K562 (cell line): ENCODE measurements at regions not wholly inside any gene's neighbourhood (a gene's known extent, or its start where the extent isn't known, plus 50 kb on each side); places are given as distances from the start of the nearest gene placed in this dataset.

ENCODE experiments used
- ATAC-seq: fragments of 200-7000 bp; cut with Tn5 transposase; 3 replicates; pipeline ENCODE4 v1.9.1; 2020; ENCODE audit warnings: moderate library complexity
- BruUV-seq: library from RNA; stranded (reverse); fragments of 400-500 nt; replicated peaks from 2 replicates; lab custom pipeline; 2021; lab: Mats Ljungman, UMichigan
- CTCF ChIA-PET: fragments of 300-600 bp; formaldehyde crosslinking; extraction: SDS; loops from one replicate; lab custom pipeline; 2021; ENCODE audit warnings: low intra/inter-chr PET ratio; lab: Yijun Ruan, JAX
- POLR2A ChIA-PET: fragments of 300-600, 350-650 bp; sonication (Branson Sonifier 250); formaldehyde crosslinking; extraction: SDS; loops from one replicate; lab custom pipeline; 2021; ENCODE audit warnings: antibody characterized with exemption, inconsistent platforms; lab: Yijun Ruan, JAX
- DNase-seq, 4 experiments: peaks; one replicate each; pipeline versions ENCODE4 v3.0.0 to v3.0.0-alpha.2; 2011 to 2018; ENCODE audit warnings: low spot score in 3 of 4, mixed read lengths in 3 of 4; ENCODE audit errors: extremely low read depth in 1 of 4
- FAIRE-seq: peaks from 2 replicates; lab custom pipeline; 2011; peaks lifted over from hg19 to GRCh38; lab: Jason Lieb, UNC
- H2AFZ ChIP-seq: 2 replicates; pipeline ENCODE4 v1.6.0; 2011; ENCODE audit warnings: low read depth, low read length, control low read depth, inconsistent platforms
- H3K27ac ChIP-seq: fragments of 200-600 bp; 3 replicates; pipeline ENCODE4 v1.8.0; 2011; ENCODE audit warnings: low read depth, mild to moderate bottlenecking, control low read depth, inconsistent platforms, low read length, moderate library complexity, mixed read lengths; ENCODE audit errors: extremely low read depth
- H3K27me3 ChIP-seq, 2 experiments: fragments of 300-600 bp in 1 of 2; 2 replicates in 1 of 2; 3 replicates in 1 of 2; pipeline versions ENCODE4 v1.6.0 to v1.8.0; 2011; ENCODE audit warnings: inconsistent platforms in 2 of 2, low read length in 2 of 2, mild to moderate bottlenecking in 1 of 2, mixed read lengths in 1 of 2, moderate library complexity in 1 of 2; ENCODE audit not compliant: control insufficient read depth in 2 of 2, insufficient read depth in 2 of 2
- H3K36me3 ChIP-seq: fragments of 300-600 bp; 3 replicates; pipeline ENCODE4 v1.8.0; 2011; ENCODE audit warnings: mild to moderate bottlenecking, low read length, inconsistent platforms; ENCODE audit not compliant: control insufficient read depth, insufficient read depth
- H3K4me1 ChIP-seq, 2 experiments: fragments of 200-600 bp in 1 of 2; replicated peaks in 1 of 2; 2 replicates in 1 of 2; 3 replicates in 1 of 2; pipeline versions ENCODE4 v1.5.1 to v1.8.0; 2011; ENCODE audit warnings: inconsistent platforms in 2 of 2, low read length in 2 of 2, mild to moderate bottlenecking in 1 of 2, mixed read lengths in 1 of 2, moderate library complexity in 1 of 2; ENCODE audit not compliant: control insufficient read depth in 2 of 2, insufficient read depth in 2 of 2
- H3K4me2 ChIP-seq: 2 replicates; pipeline ENCODE4 v1.6.1; 2011; ENCODE audit warnings: low read length, control low read depth, inconsistent platforms, mixed read lengths; ENCODE audit not compliant: insufficient read depth
- H3K4me3 ChIP-seq: fragments of 200-600 bp; sonication (generic), shearing (Covaris generic); 2 replicates; pipeline ENCODE4 v1.5.1; 2016; ENCODE audit warnings: control low read depth, inconsistent platforms
- H3K79me2 ChIP-seq: fragments of 200-600 bp; 3 replicates; pipeline ENCODE4 v1.8.0; 2011; ENCODE audit warnings: low read length, inconsistent platforms; ENCODE audit not compliant: control insufficient read depth, insufficient read depth
- H3K9ac ChIP-seq, 2 experiments: 2 replicates each; pipeline versions ENCODE4 v1.6.0 to v1.6.1; 2011; ENCODE audit warnings: low read depth in 2 of 2, low read length in 2 of 2, control low read depth in 1 of 2, inconsistent platforms in 1 of 2, mild to moderate bottlenecking in 1 of 2, mixed read lengths in 1 of 2; ENCODE audit not compliant: insufficient read depth in 1 of 2
- H3K9me1 ChIP-seq: one replicate; pipeline ENCODE4 v1.6.0; 2011; ENCODE audit warnings: inconsistent platforms, mild to moderate bottlenecking, low read length, moderate library complexity; ENCODE audit not compliant: control insufficient read depth, insufficient read depth
- H3K9me3 ChIP-seq: replicated peaks from 2 replicates; pipeline ENCODE4 v1.5.1; 2011; ENCODE audit warnings: low read depth, low read length, inconsistent platforms; ENCODE audit not compliant: control insufficient read depth, insufficient read depth
- H4K20me1 ChIP-seq: replicated peaks from 2 replicates; pipeline ENCODE4 v1.6.1; 2011; ENCODE audit warnings: low read length, inconsistent platforms, mixed read lengths; ENCODE audit not compliant: control insufficient read depth, insufficient read depth
- ATF4 ChIP-seq: fragments of 450-650 bp; formaldehyde crosslinking; IDR thresholded peaks from 2 replicates; pipeline ENCODE4 v1.4.0; 2022; ENCODE audit warnings: mild to moderate bottlenecking, moderate library complexity
- CHD2 ChIP-seq: IDR thresholded peaks from 2 replicates; pipeline ENCODE4 v1.6.1; 2011; ENCODE audit warnings: low read depth, low read length
- JUND ChIP-seq, 2 experiments: IDR thresholded peaks; 2 replicates in 1 of 2; 3 replicates in 1 of 2; pipeline ENCODE4 v1.6.1; 2011; ENCODE audit warnings: borderline replicate concordance in 2 of 2, low read depth in 2 of 2, low read length in 2 of 2, improper control_type of control experiment in 1 of 2, missing biosample characterization in 1 of 2, missing genetic modification characterization in 1 of 2, missing genetic modification reagents in 1 of 2
- MAFK ChIP-seq: IDR thresholded peaks from 2 replicates; pipeline ENCODE4 v1.6.1; 2011; ENCODE audit warnings: low read length, improper control_type of control experiment
- NFATC3 ChIP-seq: fragments of 450-650 bp; IDR thresholded peaks from 2 replicates; pipeline ENCODE4 v1.6.1; 2017; ENCODE audit warnings: mild to moderate bottlenecking
- NFYB ChIP-seq: IDR thresholded peaks from 2 replicates; pipeline ENCODE4 v1.6.1; 2011; ENCODE audit warnings: mild to moderate bottlenecking, moderate library complexity; ENCODE audit not compliant: insufficient read length; ENCODE audit errors: extremely low read depth
- POU5F1 ChIP-seq: fragments of 150-350 bp; IDR thresholded peaks from 2 replicates; pipeline ENCODE4 v1.6.1; 2014; ENCODE audit warnings: borderline replicate concordance, low read length, low read depth, mild to moderate bottlenecking; ENCODE audit not compliant: partially characterized antibody
- SNRNP70 ChIP-seq: fragments of 200-400 bp; formaldehyde crosslinking; optimal IDR thresholded peaks from 2 replicates; pipeline ENCODE3; 2017; ENCODE audit warnings: low read depth, low read length
- TRIM28 ChIP-seq: fragments of 450-650 bp; IDR thresholded peaks from 2 replicates; pipeline ENCODE4 v1.6.1; 2017
- XRCC4 ChIP-seq: IDR thresholded peaks from one replicate; pipeline ENCODE4 v1.6.1; 2011; ENCODE audit not compliant: insufficient read depth, insufficient read length; ENCODE audit errors: extremely low read depth
- ZBTB17 ChIP-seq: fragments of 450-650 bp; formaldehyde crosslinking; IDR thresholded peaks from 2 replicates; pipeline ENCODE4 v1.4.0; 2020; ENCODE audit warnings: mild to moderate bottlenecking
- ZC3H11A ChIP-seq: IDR thresholded peaks from 2 replicates; pipeline ENCODE4 v1.6.1; 2012; ENCODE audit warnings: low read depth, low read length, improper control_type of control experiment
- ZMIZ1 ChIP-seq, 2 experiments: fragments of 150-350 bp in 1 of 2; IDR thresholded peaks; 2 replicates each; pipeline ENCODE4 v1.6.1; 2012 to 2016; ENCODE audit warnings: low read depth in 2 of 2, low read length in 2 of 2, mild to moderate bottlenecking in 1 of 2, moderate library complexity in 1 of 2
- ZNF277 ChIP-seq: fragments of 250-450 bp; sonication (Bioruptor Pico); IDR thresholded peaks from 2 replicates; pipeline ENCODE4 v1.8.0; 2022; ENCODE audit warnings: inconsistent platforms, mild to moderate bottlenecking, moderate library complexity, borderline replicate concordance
- ZNF507 ChIP-seq: conservative IDR thresholded peaks from 2 replicates; pipeline ENCODE4 v1.6.1; 2017; ENCODE audit warnings: missing genetic modification characterization, missing compliant biosample characterization
- WGBS: fragments of 100-300 bp; shearing (Covaris generic); methylation state at CpG from one replicate; pipeline ENCODE4 v1.1.6; 2016; ENCODE audit warnings: low coverage, mixed read lengths; ENCODE audit not compliant: insufficient coverage; ENCODE audit errors: missing lambda C conversion rate; 5-methylcytosine and 5-hydroxymethylcytosine counted together
- in situ Hi-C: fragments of 300-500 bp; cut with MboI; formaldehyde crosslinking; loops from 4 replicates; pipeline ENCODE4 v1.15.0; 2018; ENCODE audit warnings: inconsistent platforms, mixed read lengths
- intact Hi-C: fragments of 100-400 bp; cut with micrococcal nuclease; formaldehyde crosslinking; loops from 2 replicates; pipeline ENCODE4 v1.14.2; 2022

- no peak for TF ChIP-seq XRCC4
- no peak for TF ChIP-seq TRIM28
- no peak for TF ChIP-seq ZMIZ1 (IDR thresholded peaks at IDR 0.05; ENCODE audit: low read depth in 2 of 2, low read length in 2 of 2)
- no peak for TF ChIP-seq ZC3H11A
- TF ChIP-seq, all 486 proteins: peak for 0
Measured at GRCh38 chr14:98728836-98729235, 543.2 kb downstream of the BCL11B start (continued).

- no peaks in the 10 kb centered on the region for H3K36me3 ChIP-seq
- 0% methylated on average over 5 of the region's 6 CpGs for WGBS
- H3K79me2 ChIP-seq, result no peaks in the 10 kb centered on the region
- DNase-seq (no peak), FAIRE-seq (no peak), ATAC-seq (no peak)
- POLR2A ChIA-PET, result no interaction called here
- no TSS peak for BruUV-seq
- TF ChIP-seq NFATC3 (no peak), ZBTB17 (CRISPR knock-in tag) (no peak), ATF4 (CRISPR knock-in tag) (no peak), ZNF507 (tag) (no peak), MAFK (no peak), POU5F1 (no peak), ZNF277 (CRISPR knock-in tag) (no peak), CHD2 (no peak), JUND (IDR thresholded peaks at IDR 0.05; ENCODE audit: borderline replicate concordance, low read depth, low read length) (no peak), JUND (tag; IDR thresholded peaks at IDR 0.05; ENCODE audit: borderline replicate concordance, low read depth, low read length) (no peak), SNRNP70 (no peak), NFYB (no peak)
- H4K20me1 ChIP-seq, result no peaks in the 10 kb centered on the region
- intact Hi-C loops, result no loop called here
- H3K4me2 ChIP-seq, result no peak overlapping the region
- H3K4me3 ChIP-seq, result no peak overlapping the region
- no peaks in the 10 kb centered on the region for H3K9me3 ChIP-seq
- no peaks in the 10 kb centered on the region for H3K4me1 ChIP-seq
- in situ Hi-C loops, result no loop called here
- H3K9me1 ChIP-seq, result no peaks in the 10 kb centered on the region
- H3K9ac ChIP-seq, result no peak overlapping the region
- H3K27ac ChIP-seq, result no peak overlapping the region
- CTCF ChIA-PET, result no interaction called here
- no peaks in the 10 kb centered on the region for H3K27me3 ChIP-seq
- no peak overlapping the region for H2AFZ ChIP-seq
Measured at GRCh38 chr14:98731286-98731685, 540.7 kb downstream of the BCL11B start.
